RCC 7860 (cell line): ENCODE measurements at regions not wholly inside any gene's neighbourhood (a gene's known extent, or its start where the extent isn't known, plus 50 kb on each side); places are given as distances from the start of the nearest gene placed in this dataset.

Experiments used
- DNase-seq: peaks from one replicate; pipeline ENCODE4 v3.0.0-alpha.2; 2015; ENCODE audit warnings: low spot score
- FAIRE-seq: peaks from 2 replicates; lab custom pipeline; 2012; peaks lifted over from hg19 to GRCh38; lab: Jason Lieb, UNC

- no peak for FAIRE-seq
- no peak for DNase-seq
These were observed 54.1 kb upstream of the FOXQ1 start for GRCh38 chr6:1257778-1258177.

DNA sequence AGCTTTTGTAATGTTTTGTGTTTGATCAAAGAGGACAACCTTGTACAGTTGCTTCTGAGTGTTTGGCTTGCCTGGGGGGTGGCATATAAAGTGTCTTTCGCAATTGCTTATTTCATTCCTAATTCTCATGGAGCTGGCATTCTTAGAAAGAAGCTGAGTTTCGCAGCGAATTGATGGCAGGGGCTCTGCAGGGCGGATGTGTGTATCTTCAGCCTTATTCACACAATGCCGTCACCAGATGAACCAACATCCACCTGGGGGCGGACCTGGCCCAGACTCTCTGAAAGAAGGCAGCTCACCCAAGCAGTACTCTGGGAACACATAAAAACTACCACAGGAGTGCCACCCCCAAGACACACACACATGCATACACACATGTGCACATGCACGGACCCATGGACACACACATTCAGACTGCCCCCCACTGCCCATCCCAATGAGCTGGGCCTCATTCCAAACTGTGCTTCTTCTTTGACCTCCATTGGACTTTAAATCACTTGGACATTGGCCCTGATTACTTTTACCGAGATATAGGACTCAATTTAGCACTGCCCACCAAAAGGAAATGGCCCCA is 55.4 kb upstream of the FOXQ1 start:
- FAIRE-seq: no peak
- DNase-seq: no peak

- no peak for FAIRE-seq
- DNase-seq: no peak
These were observed 56.1 kb upstream of the FOXQ1 start for GRCh38 chr6:1255636-1256365.

GRCh38 chr6:1254326-1254725 is 57.6 kb upstream of the FOXQ1 start:
- no peak for FAIRE-seq
- no peak for DNase-seq

GRCh38 chr6:1253816-1254215 is 58.1 kb upstream of the FOXQ1 start:
- FAIRE-seq: no peak
- DNase-seq: no peak

DNA sequence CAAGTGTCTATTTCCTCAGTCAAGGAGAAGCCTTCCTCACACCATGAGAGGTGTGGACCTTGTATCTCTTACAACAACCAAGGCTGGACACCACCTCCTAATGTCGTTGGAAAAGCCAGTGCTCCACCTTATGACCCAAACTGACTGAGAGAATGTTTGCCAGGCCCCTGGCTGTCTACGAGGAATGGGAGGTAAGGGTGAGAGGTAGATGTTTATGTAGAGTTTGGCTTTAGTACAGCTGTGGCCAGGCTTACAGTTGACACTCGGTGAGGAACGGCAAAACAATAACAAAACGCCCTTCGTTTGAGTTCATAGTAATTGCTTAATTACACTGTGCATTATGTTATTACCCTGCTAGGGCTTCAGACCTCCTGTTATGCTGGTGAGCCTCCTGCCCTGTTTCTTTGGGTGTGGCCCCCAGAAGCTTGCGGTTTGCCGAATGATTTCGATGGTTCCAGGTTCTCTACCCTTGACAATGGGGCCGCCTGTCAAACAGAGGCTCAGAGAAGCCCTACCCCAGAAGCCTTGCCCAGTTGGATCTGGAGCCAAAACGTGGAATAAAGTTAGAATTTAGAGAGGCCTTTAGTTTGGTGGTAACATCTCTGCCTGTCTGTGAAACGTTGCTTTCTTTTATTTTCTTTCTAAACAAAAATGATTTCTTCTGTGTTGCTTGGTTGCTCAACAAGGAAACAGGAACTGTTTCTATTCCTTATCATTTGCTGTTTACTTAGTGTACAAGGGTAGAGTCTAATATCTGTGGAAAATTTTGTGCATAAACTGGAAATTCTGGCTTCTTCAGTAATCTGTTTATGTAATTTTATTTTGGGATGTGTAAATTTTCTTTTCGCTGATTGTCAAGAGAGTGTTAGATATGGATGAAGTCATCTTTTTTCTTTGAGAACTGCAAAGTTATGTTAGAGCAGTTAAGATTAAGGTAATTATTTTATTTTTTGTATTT is 60.4 kb upstream of the FOXQ1 start:
- no peak for DNase-seq
- FAIRE-seq: no peak

DNA sequence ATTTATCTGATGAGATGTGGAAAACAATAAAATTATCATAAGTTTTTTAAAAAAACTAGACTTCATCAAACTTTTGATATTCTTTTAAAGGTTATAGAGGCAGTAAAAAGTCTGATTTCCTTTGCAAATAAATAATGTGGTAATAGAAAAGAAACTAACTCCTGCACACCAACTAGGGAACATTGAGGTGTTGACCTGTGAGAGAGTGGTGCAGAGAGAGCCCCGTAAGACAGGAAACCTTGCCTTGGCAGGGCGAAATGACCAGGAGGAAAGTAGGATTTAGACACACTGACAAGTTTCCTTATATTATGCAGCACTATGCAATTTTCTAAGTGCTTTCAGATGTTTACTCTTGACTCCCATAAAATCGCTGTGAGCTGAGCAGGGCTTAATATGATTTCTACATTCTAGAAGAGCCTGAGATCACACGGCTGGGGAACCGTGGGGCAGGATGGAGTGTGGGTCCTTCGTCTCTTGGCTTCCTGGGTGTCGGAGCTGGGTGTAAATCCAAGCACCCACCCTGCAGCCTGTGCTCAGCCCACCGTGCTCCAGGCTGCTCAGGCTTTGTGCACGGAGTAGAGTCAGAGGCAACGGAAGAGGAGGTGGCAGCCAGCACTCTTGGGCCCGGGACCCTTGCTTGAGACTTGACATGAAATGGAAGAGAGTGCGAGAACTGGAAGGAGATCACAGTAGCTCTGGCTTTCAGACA is 61.3 kb upstream of the FOXQ1 start:
- DNase-seq: no peak
- FAIRE-seq: no peak

DNA sequence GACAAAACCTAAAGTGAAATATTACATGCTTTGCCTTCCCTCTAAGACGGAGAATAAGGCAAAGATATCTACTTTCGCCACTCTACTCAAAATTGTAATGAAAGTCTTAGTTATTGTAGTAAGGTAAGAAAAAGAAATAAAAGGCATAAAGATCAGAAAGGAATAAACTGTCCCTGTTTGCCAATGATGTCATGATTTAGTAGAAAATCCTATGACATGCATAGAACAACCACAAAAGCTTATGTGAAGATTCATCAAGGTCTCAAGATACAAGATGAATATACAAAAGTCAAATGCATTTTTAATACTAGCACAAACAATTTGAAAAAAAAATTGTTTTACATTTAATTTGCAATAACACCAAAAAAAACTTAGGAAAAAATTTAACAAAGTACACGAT is 64.0 kb upstream of the FOXQ1 start:
- no peak for DNase-seq
- no peak for FAIRE-seq

DNA sequence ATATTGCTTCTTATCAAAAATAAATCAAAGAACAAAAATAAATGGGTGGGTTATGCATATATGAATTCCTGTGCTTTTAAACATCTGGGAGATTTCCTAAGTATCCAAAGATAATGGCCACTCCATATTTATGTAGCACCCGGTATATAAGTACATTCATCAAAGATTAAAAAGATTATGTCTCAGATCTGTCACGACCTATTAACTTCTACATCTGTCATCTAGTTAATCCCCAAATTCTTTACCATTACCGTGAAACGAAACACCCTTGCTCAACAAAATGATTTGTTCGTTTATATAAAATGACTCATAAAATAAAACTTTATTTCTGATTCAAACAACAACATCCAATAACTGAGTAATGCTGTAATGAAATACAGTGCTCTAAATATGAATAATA is 64.8 kb upstream of the FOXQ1 start:
- no peak for FAIRE-seq
- DNase-seq: no peak

DNA sequence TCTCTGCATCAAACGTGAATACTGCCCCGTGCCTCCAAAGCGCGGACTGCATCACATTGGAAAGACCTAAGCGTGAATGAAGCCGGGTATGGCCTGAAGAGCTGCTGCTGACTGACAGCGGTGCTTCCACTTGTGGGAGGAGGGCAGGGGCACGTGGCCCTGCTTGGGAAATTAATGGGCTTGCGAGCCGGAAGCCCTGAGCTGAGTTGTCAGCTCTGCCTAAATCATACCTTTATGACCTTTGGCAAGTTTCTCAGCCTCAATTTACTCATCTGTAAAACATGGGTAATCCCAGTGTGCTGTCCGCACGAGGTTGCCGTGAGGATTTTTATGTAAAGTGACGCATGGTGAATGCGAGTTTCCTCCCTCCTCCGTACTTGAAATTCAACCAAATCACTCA is 67.0 kb upstream of the FOXQ1 start:
- DNase-seq (no peak), FAIRE-seq (no peak)

DNA sequence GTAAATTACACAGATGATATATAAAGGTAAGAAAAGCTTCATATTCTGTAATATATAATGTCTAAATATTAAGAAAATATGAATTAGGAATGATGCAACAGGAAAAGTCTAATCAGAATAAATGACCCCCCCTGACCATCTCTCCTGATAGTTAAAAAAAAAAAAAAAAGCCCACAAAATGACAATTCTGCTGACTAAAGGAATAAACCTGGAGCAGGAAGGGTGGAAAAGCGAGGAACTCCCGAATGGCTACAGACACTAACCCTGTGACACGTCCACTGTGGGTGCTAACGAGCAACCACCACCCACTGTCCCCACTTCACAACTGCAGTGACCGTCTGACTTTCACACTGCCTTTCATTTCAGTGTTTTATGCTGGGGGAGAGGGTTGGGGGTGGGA is 67.6 kb upstream of the FOXQ1 start:
- FAIRE-seq (no peak), DNase-seq (no peak)

GRCh38 chr6:1242446-1242845 is 69.5 kb upstream of the FOXQ1 start:
- no peak for FAIRE-seq
- no peak for DNase-seq

- DNase-seq (no peak), FAIRE-seq (no peak)
These were observed 69.9 kb upstream of the FOXQ1 start for GRCh38 chr6:1242021-1242420.

- FAIRE-seq: no peak
- no peak for DNase-seq
These were observed 71.1 kb upstream of the FOXQ1 start for GRCh38 chr6:1240766-1241318.

GRCh38 chr6:1239805-1240204 is 72.1 kb upstream of the FOXQ1 start:
- DNase-seq (no peak), FAIRE-seq (no peak)

DNA sequence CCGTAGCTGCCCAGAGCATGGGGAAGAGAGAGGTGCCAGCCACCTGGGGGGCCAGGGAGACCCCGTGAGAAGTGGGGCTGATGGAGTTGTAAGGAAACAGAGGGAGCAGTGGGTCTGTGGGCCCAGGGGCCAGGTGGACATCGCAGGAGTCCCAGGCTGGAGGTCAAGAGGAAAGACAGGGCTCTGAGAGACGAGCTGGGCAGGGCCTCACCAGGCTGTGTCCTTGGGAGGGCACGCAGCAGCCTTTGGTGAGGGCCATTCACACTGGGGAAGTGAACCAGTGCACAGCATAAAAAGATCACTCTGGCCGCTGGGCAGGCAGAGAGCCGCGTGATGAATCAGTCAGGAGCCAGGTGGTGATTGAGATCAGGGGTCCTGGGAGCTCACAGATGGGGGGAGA is 73.9 kb upstream of the FOXQ1 start:
- DNase-seq (no peak), FAIRE-seq (no peak)

GRCh38 chr6:1237636-1238035 is 74.3 kb upstream of the FOXQ1 start:
- DNase-seq (no peak), FAIRE-seq (no peak)

GRCh38 chr6:1235825-1236224 is 76.1 kb upstream of the FOXQ1 start:
- FAIRE-seq (no peak), DNase-seq (no peak)

- DNase-seq: no peak
- no peak for FAIRE-seq
These were observed 78.0 kb upstream of the FOXQ1 start for GRCh38 chr6:1233924-1234323.

DNA sequence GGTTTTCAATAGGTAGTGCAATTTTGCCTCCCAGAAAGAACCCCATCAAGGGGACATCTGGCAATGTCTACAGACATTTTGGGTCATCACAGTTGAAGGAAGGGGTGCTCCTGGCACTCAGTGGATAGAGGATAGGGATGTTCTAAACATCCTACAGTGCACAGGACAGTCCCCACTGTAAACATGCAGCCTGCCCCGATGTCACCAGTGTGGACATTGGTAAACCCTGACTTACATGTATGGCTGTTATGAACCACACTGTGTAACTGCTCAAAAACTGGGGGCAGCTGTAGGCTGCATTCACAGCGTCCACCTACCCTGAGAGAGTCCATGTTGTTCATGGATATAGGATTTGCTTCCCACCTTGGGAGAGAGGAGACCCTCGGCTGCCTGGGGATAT is 79.3 kb upstream of the FOXQ1 start:
- DNase-seq: no peak
- no peak for FAIRE-seq

- DNase-seq (no peak), FAIRE-seq (peak; percentile 80)
These were observed 80.0 kb upstream of the FOXQ1 start for GRCh38 chr6:1231941-1232340.
